HG03520 (cell line): ENCODE measurements at regions not wholly inside any gene's neighbourhood (a gene's known extent, or its start where the extent isn't known, plus 50 kb on each side); places are given as distances from the start of the nearest gene placed in this dataset.
"Not testable (repeated sequence)": the region's sequence is repeated elsewhere in the genome, so short reads cannot be mapped to it uniquely, and the experiment has no call there.

Experiments used
- ATAC-seq: cut with Tn5 transposase; IDR thresholded peaks from one replicate; pipeline ENCODE4 v1.9.1; 2021; ENCODE audit warnings: mild to moderate bottlenecking, moderate library complexity; ENCODE audit not compliant: unreplicated experiment

DNA sequence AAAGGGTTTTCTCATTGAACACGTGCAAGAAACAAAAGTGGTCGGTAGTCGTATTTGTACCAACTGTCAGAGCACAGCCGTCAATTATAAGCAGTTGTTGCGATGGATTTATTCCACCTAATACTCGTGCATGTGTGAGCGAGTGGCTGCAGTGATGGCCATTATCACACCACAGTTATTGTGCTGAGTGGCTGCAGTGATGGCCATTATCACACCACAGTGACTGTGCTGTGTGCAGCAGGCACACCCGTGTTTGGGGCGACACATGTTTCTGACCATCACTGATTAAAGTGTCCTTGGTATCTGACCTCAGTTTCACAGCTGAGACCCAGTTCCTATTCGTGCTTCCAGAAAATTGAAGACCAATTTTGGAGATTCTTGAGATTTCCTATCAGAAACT is 142.9 kb upstream of the PFKP start:
- ATAC-seq, result no peak

DNA sequence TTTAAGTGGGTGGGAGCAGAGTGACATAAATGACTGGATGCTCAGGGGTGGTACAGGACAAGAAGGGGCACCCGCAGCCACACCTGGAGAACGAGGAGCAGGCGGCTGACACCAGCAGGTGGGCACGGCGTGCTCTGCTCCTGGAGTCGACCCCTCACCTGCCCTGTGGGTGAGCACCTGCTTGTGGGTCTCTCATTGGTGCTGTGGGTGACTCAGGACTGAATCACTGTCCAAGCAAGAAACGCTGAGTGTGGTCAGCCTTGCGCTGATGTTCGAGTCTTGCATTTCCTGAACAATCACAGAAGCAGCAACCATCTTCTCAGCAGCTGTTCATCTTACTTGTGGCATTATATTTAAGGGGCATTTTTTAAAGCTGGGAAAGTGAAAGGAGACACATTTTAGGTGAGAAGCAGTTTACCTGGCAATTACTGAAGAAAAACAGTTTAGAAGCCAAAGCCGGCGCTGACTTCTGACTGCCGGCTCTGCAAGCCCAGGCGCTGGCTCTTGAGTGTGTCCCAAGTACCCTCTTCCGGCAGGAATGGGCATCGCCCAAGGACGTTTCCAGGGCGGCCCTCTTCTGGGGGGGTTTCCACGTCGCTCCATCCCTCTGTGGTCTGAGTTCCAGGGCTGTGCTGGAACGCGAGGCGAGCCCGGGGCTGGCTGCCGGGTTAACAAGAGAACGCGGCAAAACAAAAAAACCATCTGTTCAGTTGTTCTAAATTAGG is 145.2 kb upstream of the PFKP start:
- no peak for ATAC-seq

DNA sequence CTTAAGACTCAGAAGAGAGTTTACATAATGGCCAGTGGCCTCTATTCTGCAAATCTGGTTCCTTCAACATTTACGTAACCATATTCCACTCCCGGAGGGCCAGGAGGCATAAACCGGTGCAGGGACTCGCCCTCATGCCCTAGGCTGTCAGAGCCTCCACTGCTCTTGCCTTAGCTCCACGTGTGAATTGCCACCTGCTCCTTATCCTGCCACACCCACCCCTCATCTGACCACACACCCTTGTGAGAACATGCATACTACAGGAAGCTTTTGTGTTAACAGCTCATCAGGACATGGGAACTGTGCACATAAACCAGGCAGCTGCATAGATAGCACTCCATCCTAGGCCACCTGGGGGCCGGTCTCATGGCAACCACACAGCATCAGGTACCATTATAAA is 146.7 kb upstream of the PFKP start:
- ATAC-seq, result no peak

DNA sequence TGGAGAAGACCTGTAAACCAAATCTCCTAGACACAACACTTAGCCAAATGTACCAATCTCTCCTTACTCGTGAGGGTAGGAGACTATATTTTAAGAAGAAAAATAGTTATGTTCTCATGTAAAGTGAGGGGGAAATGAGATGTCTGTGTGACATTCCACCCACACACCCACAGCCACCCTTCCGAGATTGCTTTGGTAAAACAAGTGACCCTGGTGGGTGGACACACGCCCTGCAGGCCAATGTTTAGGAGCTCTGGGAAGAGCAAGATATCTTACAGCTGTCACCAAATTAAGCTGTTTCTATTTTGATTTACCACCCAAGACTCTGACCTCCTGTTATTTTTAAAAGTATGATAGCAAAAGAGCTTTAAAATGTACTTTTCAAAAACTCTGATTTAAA is 147.2 kb upstream of the PFKP start:
- ATAC-seq, result no peak

- ATAC-seq, result no peak
Observed at GRCh38 chr10:2919016-2919415, 148.3 kb upstream of the PFKP start.

DNA sequence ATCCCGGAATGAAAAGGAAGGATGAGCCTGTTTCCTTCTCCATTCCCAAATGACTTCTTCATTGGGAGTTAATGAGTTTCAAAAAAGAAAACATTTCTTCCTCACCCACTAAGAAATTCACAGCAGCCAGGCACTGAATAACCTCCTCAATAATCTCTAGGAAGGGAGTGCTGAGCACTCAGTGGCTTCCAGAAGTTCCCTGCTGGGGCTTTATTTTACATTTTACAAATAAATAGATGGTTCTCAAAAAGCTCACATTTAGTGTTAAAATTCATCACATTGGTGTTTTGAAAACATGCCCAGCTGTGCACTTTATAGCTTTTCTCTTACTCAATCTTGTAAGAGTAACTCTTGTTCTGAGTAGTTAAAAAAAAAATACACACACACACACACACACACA is 148.9 kb upstream of the PFKP start:
- ATAC-seq, result no peak

DNA sequence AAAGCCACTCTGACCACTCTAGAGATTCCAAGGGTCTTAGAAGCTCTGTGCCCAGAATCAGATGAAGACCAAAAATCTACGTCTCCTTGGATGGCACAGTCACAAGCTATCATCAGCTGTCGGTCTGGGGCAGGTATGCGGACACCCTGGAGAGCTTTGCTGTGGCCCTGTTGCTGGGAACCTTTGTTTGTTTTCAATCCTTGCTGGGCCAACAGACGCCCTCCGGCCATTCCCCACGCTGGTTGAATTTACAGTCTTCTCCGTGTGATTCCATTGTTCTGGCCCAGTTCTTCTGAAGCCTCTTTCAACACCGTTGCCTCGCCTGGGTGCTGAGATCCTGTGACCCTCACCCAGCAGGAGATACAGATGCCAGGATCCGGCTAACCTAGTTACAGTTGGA is 149.4 kb upstream of the PFKP start:
- ATAC-seq, result no peak

DNA sequence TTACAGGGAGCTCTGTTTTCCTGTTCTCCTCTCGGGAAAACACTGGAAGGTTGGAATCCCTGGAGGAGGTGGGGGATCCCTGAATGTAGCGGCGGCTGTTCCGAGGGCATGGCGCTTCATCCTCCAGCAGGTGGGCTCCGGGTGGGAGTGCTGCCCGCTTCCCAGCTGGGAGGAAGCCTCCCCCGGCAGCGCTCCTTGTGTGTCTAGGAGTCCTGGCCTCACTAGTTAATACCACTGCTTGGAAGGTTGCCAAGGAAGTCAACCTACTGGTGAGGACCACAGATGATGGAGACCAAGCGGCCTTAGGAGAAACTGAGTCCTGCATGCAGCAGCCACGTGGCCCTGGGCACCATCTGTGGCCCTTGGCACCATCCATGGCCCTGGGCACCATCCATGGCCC is 151.9 kb upstream of the PFKP start:
- ATAC-seq, result no peak

DNA sequence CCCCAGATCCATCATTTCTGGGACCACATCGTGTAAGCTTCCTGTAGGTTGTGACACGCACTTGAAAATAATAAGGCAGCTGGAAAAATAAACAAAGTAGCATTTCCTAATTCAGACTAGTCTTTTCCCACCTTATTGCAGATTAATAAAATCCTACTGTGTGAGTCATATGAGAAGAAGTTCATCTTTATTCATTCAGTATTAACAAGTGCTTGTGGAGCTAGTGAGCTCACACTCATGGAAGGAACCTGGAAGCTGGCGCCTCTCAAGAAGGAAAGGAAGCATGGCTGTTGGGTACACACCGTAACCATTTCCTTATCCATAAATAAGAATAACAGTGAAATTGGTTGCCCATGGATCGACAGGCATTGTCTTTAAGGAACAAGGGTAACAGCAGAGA is 152.6 kb upstream of the PFKP start:
- no peak for ATAC-seq

GRCh38 chr10:2913474-2913873 is 153.9 kb upstream of the PFKP start:
- ATAC-seq, result no peak

DNA sequence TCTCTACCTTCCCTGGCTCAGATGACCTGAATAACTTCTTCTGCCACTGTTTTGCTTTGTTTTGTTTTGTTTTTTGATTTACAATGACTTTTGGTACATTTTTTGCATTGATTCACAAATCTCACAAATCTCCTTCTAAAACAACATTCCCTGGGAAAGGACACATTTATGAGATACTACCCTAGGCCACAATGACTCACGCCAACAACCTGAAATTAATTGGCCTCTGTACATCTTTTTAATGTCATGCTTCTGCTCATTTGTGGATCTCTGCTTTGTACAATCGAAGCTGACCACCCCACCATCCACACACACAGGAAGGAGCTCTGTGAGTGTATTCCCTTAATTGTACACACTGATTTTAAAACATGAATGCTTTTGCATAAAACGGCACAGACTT is 156.7 kb upstream of the PFKP start:
- ATAC-seq, result no peak

- ATAC-seq, result no peak
Observed at GRCh38 chr10:2909921-2910320, 157.4 kb upstream of the PFKP start.

GRCh38 chr10:2908851-2909630 is 158.3 kb upstream of the PFKP start:
- ATAC-seq, result no peak

- ATAC-seq, result no peak
Observed at GRCh38 chr10:2906974-2907373, 160.4 kb upstream of the PFKP start.

DNA sequence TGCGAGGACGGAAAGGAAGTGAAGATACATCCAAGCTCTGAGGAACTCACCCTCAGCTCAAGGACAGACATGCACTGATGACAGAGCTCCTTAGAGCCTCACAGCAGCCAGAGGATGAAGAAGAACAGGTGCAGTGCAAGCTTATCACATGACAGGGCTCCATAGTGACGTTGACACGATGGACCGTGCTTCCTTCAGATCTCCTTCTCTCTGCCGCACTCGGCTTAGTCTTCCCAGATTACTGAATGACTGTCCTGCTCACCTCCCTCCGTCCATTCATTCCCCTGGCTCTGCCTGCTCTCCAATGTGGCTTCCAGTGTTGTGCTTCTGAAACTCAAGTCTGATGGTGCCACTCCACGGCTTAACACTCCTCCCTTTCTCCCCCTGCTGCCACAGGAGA is 161.5 kb upstream of the PFKP start:
- ATAC-seq, result no peak

DNA sequence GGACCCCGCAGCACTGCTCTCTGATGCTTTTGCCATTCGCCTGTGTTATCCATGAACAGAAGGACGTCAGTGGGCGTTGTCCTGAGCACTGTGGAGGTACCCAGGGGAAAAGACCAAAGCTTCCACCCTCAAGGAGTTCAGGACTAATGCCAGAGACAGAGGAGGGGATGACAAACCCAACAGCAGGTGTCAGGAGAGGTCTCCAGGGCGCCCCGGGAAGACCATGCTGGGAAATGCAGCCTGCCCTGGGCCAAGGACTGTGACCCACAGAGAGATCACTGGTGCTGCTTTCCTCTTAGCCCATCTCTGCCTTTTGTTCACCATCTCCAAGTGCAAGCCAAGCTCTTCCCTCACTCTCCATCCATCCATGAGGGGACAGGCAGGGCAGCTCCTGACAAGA is 166.8 kb upstream of the PFKP start:
- no peak for ATAC-seq

DNA sequence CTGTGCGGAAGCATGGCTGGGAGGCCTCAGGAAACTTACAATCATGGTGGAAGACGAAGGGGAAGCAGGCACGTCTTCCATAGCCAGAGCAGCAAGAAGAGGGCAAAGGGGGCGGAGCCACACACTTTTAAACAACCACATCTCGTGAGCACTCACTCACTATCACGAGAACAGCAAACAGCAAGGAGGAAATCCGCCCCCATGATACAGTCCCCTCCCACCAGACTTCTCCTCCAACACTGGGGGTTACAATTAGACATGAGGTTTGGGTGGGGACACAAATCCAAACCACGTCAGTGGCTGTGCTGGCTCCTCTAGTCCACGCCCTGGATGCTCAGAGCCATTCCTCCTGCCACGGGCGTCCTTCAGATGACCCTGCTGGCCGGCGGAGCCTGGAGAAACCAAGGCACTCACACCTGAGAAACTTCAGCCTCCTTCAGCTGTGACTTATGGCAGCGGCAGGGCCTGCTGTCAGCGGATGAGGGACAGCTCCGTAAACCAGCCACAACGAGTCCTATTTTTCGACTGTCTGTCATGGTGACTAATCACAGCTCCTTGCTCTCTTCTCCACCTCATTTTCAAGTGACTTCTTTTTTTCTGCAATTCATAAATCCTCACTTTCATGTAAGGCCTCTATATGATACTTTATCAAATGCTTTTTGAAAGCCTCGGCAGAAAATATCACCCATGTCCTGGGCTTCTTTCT is 167.9 kb upstream of the PFKP start:
- no peak for ATAC-seq

DNA sequence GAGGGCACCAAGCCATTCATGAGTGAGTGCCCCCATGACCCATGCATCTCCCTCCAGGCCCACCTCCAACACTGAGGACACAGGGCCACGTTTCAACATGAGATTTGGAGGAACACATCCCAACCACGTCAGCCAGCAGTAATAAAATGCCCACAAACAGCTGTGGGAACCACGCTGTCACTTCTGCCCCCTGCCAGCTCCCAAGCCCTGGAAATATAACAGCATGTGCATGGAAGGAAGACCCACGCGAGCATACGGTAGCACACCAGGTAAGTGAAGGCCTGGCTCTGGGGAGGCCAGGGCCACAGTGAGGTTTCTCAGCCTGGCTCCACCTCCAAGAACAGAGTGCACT is 168.9 kb upstream of the PFKP start:
- ATAC-seq, result no peak

DNA sequence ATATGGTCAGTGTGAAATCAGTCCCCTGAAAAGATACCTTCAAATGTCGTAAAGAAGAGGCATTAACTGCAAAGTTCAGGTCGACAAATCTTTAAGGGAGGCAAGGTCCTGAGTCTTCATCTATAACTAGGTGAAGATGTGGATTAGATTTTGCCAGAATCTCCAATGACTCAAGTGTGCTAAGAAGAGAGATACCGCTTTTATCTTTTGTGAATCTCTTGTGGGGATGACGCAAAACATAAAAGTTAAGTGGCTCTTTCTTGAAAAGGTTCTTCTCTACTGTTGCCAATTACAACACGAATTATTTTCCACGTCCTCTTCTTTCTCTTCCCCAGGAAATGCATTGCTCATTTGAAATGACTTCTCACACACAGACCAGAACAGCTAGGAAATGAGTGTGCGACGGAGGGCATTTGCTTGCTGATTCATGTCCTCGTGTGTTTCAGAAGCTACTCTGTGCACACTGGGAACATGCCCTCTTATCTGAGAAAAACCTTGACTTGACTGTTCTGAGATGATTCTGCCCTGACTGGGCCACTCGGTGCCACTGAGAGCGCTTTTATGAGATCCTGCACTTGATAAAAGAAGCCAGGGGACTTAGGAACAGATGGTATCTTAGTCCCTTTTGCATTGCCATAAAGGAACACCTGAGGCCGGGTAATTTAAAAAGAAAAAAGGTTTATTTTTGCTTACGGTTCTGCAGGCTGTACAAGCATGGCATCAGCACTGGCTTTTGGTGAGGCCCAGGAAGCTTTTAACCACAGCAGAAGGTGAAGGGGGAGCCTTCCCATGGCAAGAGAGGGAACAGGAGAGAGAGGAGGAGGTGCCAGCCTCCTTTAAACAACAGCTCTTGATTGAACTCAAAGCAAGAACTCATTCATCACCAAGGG is 169.5 kb upstream of the PFKP start:
- ATAC-seq, result no peak

- ATAC-seq, result not testable (repeated sequence)
Observed at GRCh38 chr10:2896334-2896733, 171.0 kb upstream of the PFKP start.

DNA sequence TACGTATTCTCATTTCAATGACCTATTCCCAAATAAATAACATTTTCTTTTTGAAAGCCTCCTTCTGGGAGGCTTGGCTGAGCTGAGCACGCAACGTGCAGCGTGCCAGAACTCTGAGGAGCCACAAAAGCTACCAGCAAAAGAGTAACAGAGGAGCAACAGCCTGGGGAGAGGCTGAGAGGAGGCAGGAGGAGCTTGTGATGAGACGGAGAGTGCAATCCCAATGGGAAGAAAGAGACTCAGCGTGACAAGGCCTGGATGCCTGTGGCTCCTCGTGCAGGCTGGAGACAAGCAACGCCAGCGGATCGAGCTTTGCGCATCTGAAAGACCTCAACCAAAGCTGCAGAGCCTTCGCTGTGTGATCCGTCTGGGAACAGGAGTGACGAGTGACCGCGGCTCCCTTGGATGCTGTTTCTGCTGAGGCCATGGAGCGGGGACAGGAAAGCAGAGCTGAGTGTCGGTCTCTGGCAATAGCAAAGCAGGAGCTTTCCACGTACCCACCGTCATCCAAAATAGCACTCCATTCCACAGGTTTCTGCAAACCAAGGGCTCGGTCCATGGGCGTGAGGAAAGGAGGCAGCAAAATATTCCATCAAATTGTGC is 171.7 kb upstream of the PFKP start:
- no peak for ATAC-seq
